Heart right ventricle (tissue), 16 donors: ENCODE measurements at regions not wholly inside any gene's neighbourhood (a gene's known extent, or its start where the extent isn't known, plus 50 kb on each side); places are given as distances from the start of the nearest gene placed in this dataset.

Source experiments
- ATAC-seq, 8 donors: fragments of 200-7000 bp; cut with Tn5 transposase; one replicate each; pipeline ENCODE4 v1.9.1; 2020; ENCODE audit warnings: mild to moderate bottlenecking in 8 of 8, moderate library complexity in 8 of 8, moderate number of reproducible peaks in 1 of 8
- DNase-seq, 2 donors: peaks; one replicate each; pipeline ENCODE4 v3.0.0-alpha.2; 2020
- H3K27ac ChIP-seq, 10 donors: fragments of 200-600 bp; sonication (generic) in 2 of 10; one replicate each; pipeline versions ENCODE4 v1.5.0 to v1.8.0; 2020 to 2022; ENCODE audit warnings: mild to moderate bottlenecking in 3 of 10
- H3K27me3 ChIP-seq, 7 donors: fragments of 200-600 bp; one replicate each; pipeline ENCODE4 v1.8.0; 2021 to 2022; ENCODE audit warnings: mild to moderate bottlenecking in 2 of 7
- H3K36me3 ChIP-seq, 9 donors: fragments of 200-600 bp; sonication (generic) in 1 of 9; one replicate each; pipeline versions ENCODE4 v1.5.0 to v1.8.0; 2020 to 2022; ENCODE audit warnings: mild to moderate bottlenecking in 2 of 9
- H3K4me1 ChIP-seq, 9 donors: fragments of 200-600 bp; sonication (generic) in 1 of 9; one replicate each; pipeline versions ENCODE4 v1.5.0 to v1.8.0; 2020 to 2022; ENCODE audit warnings: mild to moderate bottlenecking in 4 of 9
- H3K4me3 ChIP-seq, 10 donors: fragments of 200-600 bp; sonication (generic) in 2 of 10; one replicate each; pipeline versions ENCODE4 v1.5.0 to v1.8.0; 2020 to 2022; ENCODE audit warnings: mild to moderate bottlenecking in 7 of 10, moderate library complexity in 2 of 10
- H3K9me3 ChIP-seq, 11 donors: fragments of 200-600 bp in 10 of 11; sonication (generic) in 2 of 11; one replicate each; pipeline versions ENCODE4 v1.5.0 to v1.8.0; 2013 to 2022; ENCODE audit warnings: mild to moderate bottlenecking in 2 of 11, control low read depth in 1 of 11, moderate library complexity in 1 of 11
- WGBS, 2 donors: extraction: QIAGEN DNeasy Blood & Tissue Kit; methylation state at CpG; one replicate each; pipeline ENCODE4 v1.1.7; 2013; ENCODE audit warnings: inconsistent platforms in 1 of 2; 5-methylcytosine and 5-hydroxymethylcytosine counted together
- intact Hi-C, 10 donors: fragments of 100-400 bp; cut with DNase I; formaldehyde crosslinking; loops; one replicate each; pipeline versions ENCODE4 v1.11.1 to v1.14.2; 2022
- TF ChIP-seq, protein P1 (sequence below), 9 donors: fragments of 200-600 bp; sonication (generic) in 2 of 9; IDR thresholded peaks; one replicate each; pipeline versions ENCODE4 v1.5.0 to v1.8.0; 2021 to 2022; ENCODE audit warnings: antibody characterized with exemption in 9 of 9, mild to moderate bottlenecking in 5 of 9, moderate library complexity in 1 of 9
- donor health status: Arrhythmogenic right ventricular cardiomyopathy.
- donor health status: ischemic (EF 13 %, LVEDD 7.1; RV severe dilation, severe dysfunction).
- donor health status: healthy with polysubstance abuse.
- donor health status: DM: no; HTN: yes; CAD: no.
- donor health status: DM: no; HTN: no; CAD: no.
- donor health status: ischemic (EF 25% LVEDD 6.9; RV normal size, moderate dysfunction).
- donor health status: ischemic (EF 25% LVEDD 5.7; RV mildly dilated, moderate dysfunction).
- donor health status: healthy.
- donor health status: DM: yes; HTN: yes; CAD: no.
- donor health status: Ischemic cardiomyopathy.
- donor health status: ischemic (EF 35%, LVEDD 5.7; RV mildly dilated, moderate dysfunction).
- donor health status: nonischemic (EF 11% LVEDD 7.7; RV severe dilation, severe dysfunction).
- donor health status: DM: yes; HTN: yes; CAD: no.
- donor health status: PGD.
- donor health status: ischemic (EF 29% LVEDD 5.4; RV normal size, mild dysfunction).
- donor health status: nonischemic (EF 23%, LVEDD 6.1; RV moderate dilation, normal function).

DNA sequence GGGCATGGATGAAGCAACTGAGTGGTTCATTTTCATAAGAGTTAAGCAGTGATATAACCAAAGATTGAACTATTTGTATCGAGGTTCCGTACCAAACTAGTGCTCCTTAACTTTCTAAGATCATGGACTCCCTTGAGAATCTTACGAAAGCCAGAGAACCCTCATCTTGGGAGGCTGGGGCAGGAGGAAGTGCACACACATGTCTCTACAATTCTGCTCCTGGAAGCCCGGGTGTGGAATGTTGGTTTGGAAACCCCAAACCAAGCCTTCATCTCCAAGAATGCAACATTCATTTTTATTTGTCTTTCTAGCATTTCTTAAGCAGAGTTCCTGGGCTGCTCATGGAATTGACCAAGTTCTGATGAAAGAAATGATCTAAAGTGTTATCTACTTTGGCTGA lies 215.0 kb upstream of the PRNP start:
- Histone ChIP-seq H3K9me3 (no peaks in the 10 kb centered on the region), H3K27ac (no peak overlapping the region), H3K36me3 (no peaks in the 10 kb centered on the region), H3K27me3 (peaks cover 0 to 7% (median 0%) of the 10 kb centered on the region in 7 donors), H3K4me3 (no peak overlapping the region), H3K4me1 (no peaks in the 10 kb centered on the region)
- ATAC-seq (no peak), DNase-seq (no peak)
- TF ChIP-seq, protein P1, sequence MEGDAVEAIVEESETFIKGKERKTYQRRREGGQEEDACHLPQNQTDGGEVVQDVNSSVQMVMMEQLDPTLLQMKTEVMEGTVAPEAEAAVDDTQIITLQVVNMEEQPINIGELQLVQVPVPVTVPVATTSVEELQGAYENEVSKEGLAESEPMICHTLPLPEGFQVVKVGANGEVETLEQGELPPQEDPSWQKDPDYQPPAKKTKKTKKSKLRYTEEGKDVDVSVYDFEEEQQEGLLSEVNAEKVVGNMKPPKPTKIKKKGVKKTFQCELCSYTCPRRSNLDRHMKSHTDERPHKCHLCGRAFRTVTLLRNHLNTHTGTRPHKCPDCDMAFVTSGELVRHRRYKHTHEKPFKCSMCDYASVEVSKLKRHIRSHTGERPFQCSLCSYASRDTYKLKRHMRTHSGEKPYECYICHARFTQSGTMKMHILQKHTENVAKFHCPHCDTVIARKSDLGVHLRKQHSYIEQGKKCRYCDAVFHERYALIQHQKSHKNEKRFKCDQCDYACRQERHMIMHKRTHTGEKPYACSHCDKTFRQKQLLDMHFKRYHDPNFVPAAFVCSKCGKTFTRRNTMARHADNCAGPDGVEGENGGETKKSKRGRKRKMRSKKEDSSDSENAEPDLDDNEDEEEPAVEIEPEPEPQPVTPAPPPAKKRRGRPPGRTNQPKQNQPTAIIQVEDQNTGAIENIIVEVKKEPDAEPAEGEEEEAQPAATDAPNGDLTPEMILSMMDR (IDR thresholded peaks at IDR 0.05) = no peak
- WGBS, 2 donors = 76 to 88% methylated on average over 4 of the region's 4 CpGs
- intact Hi-C loops = no loop called here

DNA sequence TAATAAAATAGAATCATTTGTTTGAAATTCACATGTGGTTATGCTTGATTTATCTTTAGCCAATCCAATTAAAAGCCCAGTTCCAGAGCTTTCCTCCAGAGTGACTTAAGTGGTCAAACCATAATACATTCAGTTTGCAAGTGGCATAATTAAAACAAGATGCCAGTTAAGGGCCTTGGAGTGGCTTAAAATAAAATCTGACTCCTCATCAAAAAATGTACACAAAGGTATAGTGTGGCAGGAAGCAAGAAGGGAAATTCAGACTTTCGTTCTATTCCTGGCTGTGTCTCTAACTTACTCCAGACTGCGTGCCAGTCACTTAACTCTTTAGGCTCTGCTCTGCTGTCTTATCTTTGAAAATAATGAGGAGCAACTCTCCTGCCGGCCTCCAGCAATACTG lies 215.9 kb upstream of the PRNP start:
- Histone ChIP-seq H3K27me3 (peaks cover 0 to 7% (median 0%) of the 10 kb centered on the region in 7 donors), H3K4me1 (no peaks in the 10 kb centered on the region), H3K36me3 (no peaks in the 10 kb centered on the region), H3K27ac (no peak overlapping the region), H3K9me3 (no peaks in the 10 kb centered on the region), H3K4me3 (no peak overlapping the region)
- intact Hi-C loops = no loop called here
- DNase-seq (no peak), ATAC-seq (no peak)
- TF ChIP-seq, protein P1 (IDR thresholded peaks at IDR 0.05) = no peak
- WGBS, 2 donors = 19 to 25% methylated on average over 3 of the region's 3 CpGs

DNA sequence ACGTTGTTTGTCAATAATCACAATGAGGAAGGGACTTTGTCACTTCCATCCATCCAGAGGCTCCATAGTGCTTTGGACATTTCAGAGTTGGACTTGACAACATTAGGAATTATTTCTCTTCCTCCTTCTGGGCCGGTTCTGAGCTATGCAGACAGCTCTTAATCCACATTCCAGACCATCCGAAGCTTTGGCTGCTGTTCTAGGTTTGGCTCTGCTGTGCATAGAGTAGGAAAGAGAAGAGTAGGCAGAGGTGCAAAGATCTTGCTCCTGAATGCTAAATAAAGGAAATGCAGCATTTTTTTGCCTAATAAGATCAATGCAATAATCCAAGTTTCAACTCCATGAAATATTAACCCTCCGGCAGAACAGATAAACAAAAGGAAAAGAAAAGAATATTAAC lies 216.3 kb upstream of the PRNP start:
- Histone ChIP-seq H3K27ac (no peak overlapping the region), H3K4me3 (no peak overlapping the region), H3K36me3 (no peaks in the 10 kb centered on the region), H3K27me3 (peaks cover 0 to 7% (median 0%) of the 10 kb centered on the region in 7 donors), H3K4me1 (no peaks in the 10 kb centered on the region), H3K9me3 (no peaks in the 10 kb centered on the region)
- ATAC-seq (no peak), DNase-seq (no peak)
- intact Hi-C loops = no loop called here
- TF ChIP-seq, protein P1 (IDR thresholded peaks at IDR 0.05) = no peak
- 59 to 67% methylated on average over 4 of the region's 4 CpGs for WGBS, 2 donors

DNA sequence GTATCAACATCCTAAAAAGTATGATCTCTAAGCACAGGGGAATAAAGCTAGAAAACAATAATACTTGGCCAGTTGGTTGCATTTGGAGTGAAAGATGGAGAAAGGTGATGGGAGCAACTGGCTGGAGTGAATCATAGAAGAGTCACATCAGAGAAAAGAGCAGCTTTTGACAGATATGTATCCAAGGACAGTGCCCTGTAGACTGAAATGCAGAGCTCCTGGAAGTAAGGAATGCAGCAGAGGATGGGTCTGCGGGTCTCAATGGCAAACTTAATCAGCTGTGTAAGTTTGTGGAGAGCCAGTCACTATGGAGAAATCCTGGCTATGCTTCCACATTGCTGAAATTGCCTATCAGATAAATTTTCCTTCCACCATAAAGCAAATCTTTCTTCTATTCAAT lies 218.1 kb upstream of the PRNP start:
- H3K36me3 ChIP-seq = no peaks in the 10 kb centered on the region
- H3K4me3 ChIP-seq = no peak overlapping the region
- no peak overlapping the region for H3K27ac ChIP-seq
- 50 to 78% methylated on average over 1 of the region's 1 CpG for WGBS, 2 donors
- no peaks in the 10 kb centered on the region for H3K27me3 ChIP-seq
- ATAC-seq = no peak
- TF ChIP-seq, protein P1 (IDR thresholded peaks at IDR 0.05) = no peak
- H3K9me3 ChIP-seq = no peaks in the 10 kb centered on the region
- H3K4me1 ChIP-seq = no peaks in the 10 kb centered on the region
- no peak for DNase-seq
- intact Hi-C loops = no loop called here
